LNCAP (cell line): ENCODE measurements at regions not wholly inside any gene's neighbourhood (a gene's known extent, or its start where the extent isn't known, plus 50 kb on each side); places are given as distances from the start of the nearest gene placed in this dataset.

Experiments used
- CTCF ChIP-seq: fragments of 450-650 bp; IDR thresholded peaks from 2 replicates; pipeline ENCODE4 v1.5.1; 2017; ENCODE audit warnings: mild to moderate bottlenecking

GRCh38 chr5:118185018-118185417 lies 803.3 kb downstream of the DTWD2 start:
- no peak for TF ChIP-seq CTCF

GRCh38 chr5:118176146-118176545 lies 812.2 kb downstream of the DTWD2 start:
- no peak for TF ChIP-seq CTCF

DNA sequence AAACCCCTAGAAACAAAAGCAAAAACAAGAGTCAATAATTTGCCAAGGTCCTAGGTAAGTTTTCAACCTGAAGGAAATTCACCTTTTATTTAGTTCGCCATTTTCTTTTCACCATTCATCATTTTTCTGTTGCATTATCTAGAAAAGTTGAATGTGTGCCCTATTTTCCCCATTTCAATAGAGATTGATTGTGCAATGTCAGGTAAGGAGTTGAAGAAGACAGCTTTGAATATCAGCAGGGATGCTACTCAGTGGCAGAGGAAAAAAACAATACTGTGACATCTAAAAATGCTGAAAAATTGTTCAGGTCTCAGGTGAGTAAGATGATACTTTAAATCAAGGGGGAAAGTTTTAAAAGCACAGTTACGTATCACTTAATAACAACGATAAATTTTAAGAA lies 813.7 kb downstream of the DTWD2 start:
- no peak for TF ChIP-seq CTCF

DNA sequence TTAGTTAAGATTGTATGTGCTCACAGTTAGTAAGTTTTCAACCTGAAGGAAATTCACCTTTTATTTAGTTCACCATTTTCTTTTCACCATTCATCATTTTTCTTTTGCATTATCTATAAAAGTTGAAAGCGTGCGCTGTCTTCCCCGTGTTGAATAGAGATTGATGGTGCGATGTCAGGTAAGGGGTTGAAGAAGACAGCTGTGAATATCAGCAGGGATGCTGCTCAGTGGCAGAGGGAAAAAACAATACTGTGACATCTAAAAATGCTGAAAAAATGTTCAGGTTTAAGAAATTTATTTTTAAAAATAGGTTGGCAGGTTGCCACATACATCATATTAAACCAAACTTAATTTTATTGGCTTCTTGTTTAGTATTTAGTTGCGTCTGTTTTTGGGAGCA lies 815.0 kb downstream of the DTWD2 start:
- no peak for TF ChIP-seq CTCF

DNA sequence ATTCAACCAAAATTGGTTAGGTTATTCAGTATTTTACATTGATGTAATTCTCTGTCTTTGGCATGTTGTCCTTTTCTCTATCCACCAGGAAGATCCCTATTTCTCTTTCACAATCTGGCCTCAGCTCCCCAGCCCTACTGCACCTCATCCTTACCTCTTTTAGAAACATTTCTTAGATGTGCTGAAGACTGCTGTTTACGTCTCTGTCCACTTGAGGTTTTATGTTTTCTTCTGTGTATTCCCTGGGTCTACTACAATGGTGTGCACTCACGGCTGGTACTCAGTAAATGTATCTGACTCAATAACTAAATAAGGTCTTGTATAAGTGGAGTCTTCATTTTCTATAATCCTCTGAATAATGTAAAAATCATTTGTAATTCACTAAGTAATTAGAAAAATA lies 822.7 kb downstream of the DTWD2 start:
- no peak for TF ChIP-seq CTCF

GRCh38 chr5:118156181-118156580 lies 832.2 kb downstream of the DTWD2 start:
- TF ChIP-seq CTCF = no peak

GRCh38 chr5:118146824-118147223 lies 841.5 kb downstream of the DTWD2 start:
- no peak for TF ChIP-seq CTCF

- no peak for TF ChIP-seq CTCF
Measured at GRCh38 chr5:118144540-118144939, 843.8 kb downstream of the DTWD2 start.
